ENCODE measurements at regions not wholly inside any gene's neighbourhood (a gene's known extent, or its start where the extent isn't known, plus 50 kb on each side); places are given as distances from the start of the nearest gene placed in this dataset.
A peak's percentile ranks its signal among the peaks of the same experiment; 100 is the strongest.

DNA sequence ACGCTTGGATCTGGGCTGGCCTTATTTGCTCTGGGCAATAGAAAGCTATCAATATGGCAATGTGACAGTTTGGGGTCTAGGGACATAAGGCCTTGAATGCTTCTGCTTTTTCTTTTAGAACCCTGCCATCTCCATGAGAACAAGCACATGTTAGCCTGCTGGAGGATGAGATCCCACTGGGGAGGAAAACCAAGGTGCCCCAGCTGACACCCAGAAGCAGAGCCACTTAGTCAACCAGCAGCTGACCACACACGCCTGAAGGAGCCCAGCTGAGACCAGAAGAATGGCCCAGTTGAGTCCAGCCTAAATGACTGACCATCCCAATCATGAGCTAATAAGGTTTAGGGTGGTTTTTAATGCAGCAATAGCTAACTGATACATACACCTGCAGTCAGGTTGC lies 171.2 kb downstream of the AHSP start:
- no peak overlapping the region for H3K27ac ChIP-seq
- no peak overlapping the region for H2AFZ ChIP-seq
- H3K9me3 ChIP-seq (ENCODE audit: control insufficient read depth, low read length), result no peaks in the 10 kb centered on the region
- H3K4me3 ChIP-seq (ENCODE audit: low read depth, low read length), result no peak overlapping the region
- peaks cover 3% of the 10 kb centered on the region for H3K79me2 ChIP-seq
- H3K36me3 ChIP-seq (ENCODE audit: control insufficient read depth, insufficient read depth, low read length), result no peaks in the 10 kb centered on the region
- H3K27me3 ChIP-seq (ENCODE audit: control insufficient read depth, insufficient read depth, low read length), result no peaks in the 10 kb centered on the region
- H3K4me1 ChIP-seq, result peaks cover 7% of the 10 kb centered on the region
- no peak overlapping the region for H3K9ac ChIP-seq
- no peak overlapping the region for H3K4me2 ChIP-seq (ENCODE audit: low read length)
- TF ChIP-seq CTCF (IDR thresholded peaks at IDR 0.05), result no peak

- no peaks in the 10 kb centered on the region for H3K9me3 ChIP-seq (ENCODE audit: control insufficient read depth, low read length)
- H3K4me1 ChIP-seq, result peaks cover 7% of the 10 kb centered on the region
- no peak overlapping the region for H3K27ac ChIP-seq
- no peak overlapping the region for H3K4me3 ChIP-seq (ENCODE audit: low read depth, low read length)
- no peaks in the 10 kb centered on the region for H3K36me3 ChIP-seq (ENCODE audit: control insufficient read depth, insufficient read depth, low read length)
- peaks cover 3% of the 10 kb centered on the region for H3K79me2 ChIP-seq
- TF ChIP-seq CTCF (IDR thresholded peaks at IDR 0.05), result no peak
- no peak overlapping the region for H3K9ac ChIP-seq
- no peaks in the 10 kb centered on the region for H3K27me3 ChIP-seq (ENCODE audit: control insufficient read depth, insufficient read depth, low read length)
- H3K4me2 ChIP-seq (ENCODE audit: low read length), result no peak overlapping the region
- peak overlapping the region; percentile 84 for H2AFZ ChIP-seq
Observed at GRCh38 chr16:31699601-31700000, 171.9 kb downstream of the AHSP start.

- peak overlapping the region; percentile 87 for H3K4me2 ChIP-seq (ENCODE audit: low read length)
- H3K9me3 ChIP-seq (ENCODE audit: control insufficient read depth, low read length), result no peaks in the 10 kb centered on the region
- no peak overlapping the region for H3K9ac ChIP-seq
- H3K4me1 ChIP-seq, result peaks cover 7% of the 10 kb centered on the region
- no peaks in the 10 kb centered on the region for H3K27me3 ChIP-seq (ENCODE audit: control insufficient read depth, insufficient read depth, low read length)
- H3K36me3 ChIP-seq (ENCODE audit: control insufficient read depth, insufficient read depth, low read length), result no peaks in the 10 kb centered on the region
- peak overlapping the region; percentile 84 for H2AFZ ChIP-seq
- TF ChIP-seq CTCF (IDR thresholded peaks at IDR 0.05), result no peak
- peak overlapping the region; percentile 71 for H3K4me3 ChIP-seq (ENCODE audit: low read depth, low read length)
- peaks cover 3% of the 10 kb centered on the region for H3K79me2 ChIP-seq
- H3K27ac ChIP-seq, result no peak overlapping the region
Observed at GRCh38 chr16:31700200-31700529, 172.5 kb downstream of the AHSP start.

DNA sequence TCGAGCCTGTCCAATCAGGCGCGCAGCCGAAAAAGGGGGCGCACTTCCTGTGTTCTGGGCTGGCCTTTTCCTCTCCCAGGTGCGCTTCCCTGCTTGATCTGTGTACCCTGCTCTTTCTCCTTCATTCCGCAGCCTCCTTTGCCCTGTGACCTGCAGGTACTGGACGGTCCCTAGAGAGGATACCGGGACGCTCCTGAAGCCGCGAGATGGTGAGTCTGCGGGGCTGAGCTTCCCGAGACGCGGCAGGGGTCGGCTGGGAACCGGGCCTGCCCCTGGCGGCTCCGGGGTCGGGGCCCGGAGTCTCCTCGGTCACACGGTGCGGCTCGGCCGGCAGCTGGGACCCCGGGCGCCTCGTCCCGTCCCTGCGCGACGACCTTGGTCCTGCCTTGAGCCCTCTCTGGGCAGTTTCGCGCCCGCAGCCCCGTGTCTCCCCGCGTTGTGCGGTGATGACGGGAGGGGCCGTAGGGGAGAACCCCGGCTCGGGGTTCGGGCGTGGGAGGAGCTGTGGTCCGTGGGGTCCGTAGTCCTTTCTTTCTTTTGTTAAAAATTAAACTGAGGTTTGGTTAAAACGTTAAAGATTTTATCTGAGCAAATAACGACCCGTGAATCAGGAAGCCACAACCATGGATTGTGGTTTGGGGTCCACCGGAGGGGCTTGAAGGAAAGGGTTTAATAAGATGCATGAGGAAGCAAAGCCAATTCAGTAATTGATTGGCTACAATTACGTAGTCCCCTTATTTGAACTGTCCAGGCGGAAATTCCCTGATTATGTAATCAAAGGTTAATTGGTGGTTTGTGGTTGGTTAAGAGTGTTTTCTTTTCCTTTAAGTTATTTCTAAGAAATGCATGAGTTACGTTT lies 172.8 kb upstream of the ZNF267 start:
- Histone ChIP-seq H3K36me3 (ENCODE audit: control insufficient read depth, insufficient read depth, low read length) (no peaks in the 10 kb centered on the region), H3K27me3 (ENCODE audit: control insufficient read depth, insufficient read depth, low read length) (no peaks in the 10 kb centered on the region), H3K27ac (peak overlapping the region; percentile 46), H3K9me3 (ENCODE audit: control insufficient read depth, low read length) (no peaks in the 10 kb centered on the region), H3K79me2 (peaks cover 3% of the 10 kb centered on the region), H3K4me1 (peaks cover 7% of the 10 kb centered on the region), H3K4me3 (ENCODE audit: low read depth, low read length) (peak overlapping the region; percentile 71), H2AFZ (peak overlapping the region; percentile 84), H3K9ac (peak overlapping the region; percentile 54), H3K4me2 (ENCODE audit: low read length) (peak overlapping the region; percentile 87)
- peak; percentile 37 for TF ChIP-seq CTCF (IDR thresholded peaks at IDR 0.05)

DNA sequence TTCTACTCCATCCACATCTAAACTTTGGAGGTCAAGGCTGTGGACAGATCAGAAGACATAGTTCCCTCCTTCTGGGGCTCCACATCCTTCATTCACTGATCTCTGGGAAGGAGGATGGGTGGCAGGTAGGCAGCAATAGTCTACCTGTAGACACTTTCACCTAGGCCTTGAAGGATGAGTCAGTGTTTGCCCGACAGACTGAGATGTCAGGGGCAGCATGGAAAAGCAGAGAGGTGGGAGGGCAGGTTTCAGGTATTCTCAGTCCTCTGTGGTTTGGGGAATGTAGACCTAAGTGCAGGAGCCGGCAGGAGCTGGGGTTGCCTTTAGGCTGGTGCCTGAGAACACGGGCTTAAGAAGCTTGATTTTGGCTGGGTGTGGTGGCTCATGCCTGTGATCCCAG lies 171.9 kb upstream of the ZNF267 start:
- Histone ChIP-seq H3K27ac (no peak overlapping the region), H3K9ac (no peak overlapping the region)

More for the DNA sequence above, 171.9 kb upstream of the ZNF267 start:
- no peak for TF ChIP-seq CTCF (IDR thresholded peaks at IDR 0.05)
- peak overlapping the region; percentile 87 for H3K4me2 ChIP-seq (ENCODE audit: low read length)
- H3K4me3 ChIP-seq (ENCODE audit: low read depth, low read length), result peak overlapping the region; percentile 71
- H3K36me3 ChIP-seq (ENCODE audit: control insufficient read depth, insufficient read depth, low read length), result no peaks in the 10 kb centered on the region
- H3K4me1 ChIP-seq, result peaks cover 7% of the 10 kb centered on the region
- peaks cover 3% of the 10 kb centered on the region for H3K79me2 ChIP-seq
- no peaks in the 10 kb centered on the region for H3K27me3 ChIP-seq (ENCODE audit: control insufficient read depth, insufficient read depth, low read length)
- no peaks in the 10 kb centered on the region for H3K9me3 ChIP-seq (ENCODE audit: control insufficient read depth, low read length)
- no peak overlapping the region for H2AFZ ChIP-seq

Data from parathyroid adenoma (tissue), 2 donors.